Natural killer cell treated with Interleukin-12 subunit alpha and Interleukin-12 subunit beta and Interleukin-15 and Interleukin-18, amount 100 ng/mL, for 72 hours (primary cell): ENCODE measurements at regions not wholly inside any gene's neighbourhood (a gene's known extent, or its start where the extent isn't known, plus 50 kb on each side); places are given as distances from the start of the nearest gene placed in this dataset.
"Not testable (repeated sequence)": the region's sequence is repeated elsewhere in the genome, so short reads cannot be mapped to it uniquely, and the experiment has no call there.

ENCODE experiments used
- ATAC-seq, 2 donors: fragments of 150-1000 bp; cut with Tn5 transposase in 1 of 2; sonication (Bioruptor Pico), chemical (Tn5 transposase) in 1 of 2; 2 replicates each; pipeline ENCODE4 v1.10.0; 2021
- DNase-seq: peaks from one replicate; pipeline ENCODE4 v3.0.0; 2022; ENCODE audit warnings: low spot score
- H3K27ac Mint-ChIP-seq, 2 donors: 1 replicate in 1 of 2; 2 replicates in 1 of 2; pipeline ENCODE4 v1.8.0; 2022; ENCODE audit warnings: mixed read lengths in 2 of 2, mild to moderate bottlenecking in 1 of 2, moderate library complexity in 1 of 2
- H3K27me3 Mint-ChIP-seq, 2 donors: 1 replicate in 1 of 2; 2 replicates in 1 of 2; pipeline ENCODE4 v1.8.0; 2022; ENCODE audit warnings: mixed read lengths in 2 of 2
- H3K36me3 Mint-ChIP-seq: one replicate; pipeline ENCODE4 v1.8.0; 2022; ENCODE audit warnings: mixed read lengths
- H3K4me1 Mint-ChIP-seq, 2 donors: 1 replicate in 1 of 2; 2 replicates in 1 of 2; pipeline ENCODE4 v1.8.0; 2022; ENCODE audit warnings: low read depth in 2 of 2, mixed read lengths in 2 of 2, mild to moderate bottlenecking in 1 of 2
- H3K4me3 Mint-ChIP-seq: one replicate; pipeline ENCODE4 v1.8.0; 2022; ENCODE audit warnings: mixed read lengths
- H3K9me3 Mint-ChIP-seq: 2 replicates; pipeline ENCODE4 v1.8.0; 2022; ENCODE audit warnings: mixed read lengths

- Mint-ChIP-seq H3K9me3 (peaks cover 6% of the 10 kb centered on the region), H3K4me1 (peaks cover 20 to 36% of the 10 kb centered on the region in 2 donors), H3K27me3 (no peaks in the 10 kb centered on the region), H3K36me3 (peaks cover 5% of the 10 kb centered on the region), H3K4me3 (no peak overlapping the region), H3K27ac (peak overlapping the region in 1 of 2 donors; percentile 84)
- DNase-seq: no peak
- no peak for ATAC-seq
Observed at GRCh38 chr1:172941471-172941870, 109.3 kb downstream of the TNFSF18 start.

- Mint-ChIP-seq H3K9me3 (peaks cover 6% of the 10 kb centered on the region), H3K36me3 (peaks cover 5% of the 10 kb centered on the region), H3K4me1 (peaks cover 22 to 37% of the 10 kb centered on the region in 2 donors), H3K27ac (no peak overlapping the region), H3K4me3 (no peak overlapping the region), H3K27me3 (no peaks in the 10 kb centered on the region)
- ATAC-seq: no peak
- DNase-seq: no peak
Observed at GRCh38 chr1:172941945-172942344, 108.8 kb downstream of the TNFSF18 start.

- not testable (repeated sequence) for H3K27me3 Mint-ChIP-seq, ATAC-seq, H3K4me3 Mint-ChIP-seq, H3K36me3 Mint-ChIP-seq
- Mint-ChIP-seq H3K9me3 (peaks cover 12% of the 10 kb centered on the region), H3K27ac (peak overlapping the region in 1 of 2 donors; percentile 78), H3K4me1 (peaks cover 31 to 45% of the 10 kb centered on the region in 2 donors)
- DNase-seq: peak; percentile 70
Observed at GRCh38 chr1:172943138-172943537, 107.6 kb downstream of the TNFSF18 start.

GRCh38 chr1:172944931-172945330 lies 105.8 kb downstream of the TNFSF18 start:
- H3K36me3 Mint-ChIP-seq: peaks cover 5% of the 10 kb centered on the region
- H3K9me3 Mint-ChIP-seq: peaks cover 12% of the 10 kb centered on the region
- H3K27me3 Mint-ChIP-seq: no peaks in the 10 kb centered on the region
- no peak overlapping the region for H3K4me3 Mint-ChIP-seq
- DNase-seq (no peak), ATAC-seq (no peak)
- peaks cover 21 to 39% of the 10 kb centered on the region in 2 donors for H3K4me1 Mint-ChIP-seq
- H3K27ac Mint-ChIP-seq: no peak overlapping the region

GRCh38 chr1:172946814-172947507 lies 103.8 kb downstream of the TNFSF18 start:
- H3K36me3 Mint-ChIP-seq: peaks cover 8% of the 10 kb centered on the region
- H3K27ac Mint-ChIP-seq: peak overlapping the region; percentile 69 to 76
- ATAC-seq (peak; percentile 48 to 49), DNase-seq (no peak)
- peaks cover 0 to 3% of the 10 kb centered on the region in 2 donors for H3K27me3 Mint-ChIP-seq
- H3K4me1 Mint-ChIP-seq: peaks cover 30 to 41% of the 10 kb centered on the region in 2 donors
- H3K9me3 Mint-ChIP-seq: peaks cover 11% of the 10 kb centered on the region
- peak overlapping the region; percentile 40 for H3K4me3 Mint-ChIP-seq

GRCh38 chr1:172948457-172948856 lies 102.3 kb downstream of the TNFSF18 start:
- Mint-ChIP-seq H3K27me3 (peaks cover 0 to 5% of the 10 kb centered on the region in 2 donors), H3K36me3 (peaks cover 6% of the 10 kb centered on the region), H3K4me3 (peak overlapping the region; percentile 40), H3K27ac (peak overlapping the region; percentile 69 to 76), H3K4me1 (peaks cover 38 to 42% of the 10 kb centered on the region in 2 donors), H3K9me3 (peaks cover 9% of the 10 kb centered on the region)
- DNase-seq (no peak), ATAC-seq (peak; percentile 86 to 94)

GRCh38 chr1:172949096-172949495 lies 101.6 kb downstream of the TNFSF18 start:
- no peak for DNase-seq
- Mint-ChIP-seq H3K4me1 (peaks cover 38 to 42% of the 10 kb centered on the region in 2 donors), H3K27me3 (peaks cover 0 to 5% of the 10 kb centered on the region in 2 donors), H3K36me3 (peaks cover 5% of the 10 kb centered on the region), H3K27ac (peak overlapping the region; percentile 69 to 76), H3K4me3 (no peak overlapping the region), H3K9me3 (peaks cover 9% of the 10 kb centered on the region)
- ATAC-seq: no peak

GRCh38 chr1:172950528-172950927 lies 100.2 kb downstream of the TNFSF18 start:
- peaks cover 5% of the 10 kb centered on the region for H3K36me3 Mint-ChIP-seq
- H3K4me3 Mint-ChIP-seq: no peak overlapping the region
- peaks cover 45 to 53% of the 10 kb centered on the region in 2 donors for H3K4me1 Mint-ChIP-seq
- peaks cover 0 to 5% of the 10 kb centered on the region in 2 donors for H3K27me3 Mint-ChIP-seq
- DNase-seq: no peak
- H3K9me3 Mint-ChIP-seq: peaks cover 9% of the 10 kb centered on the region
- ATAC-seq: no peak
- H3K27ac Mint-ChIP-seq: no peak overlapping the region

GRCh38 chr1:172951730-172952365 lies 98.9 kb downstream of the TNFSF18 start:
- DNase-seq: peak; percentile 72
- Mint-ChIP-seq H3K27ac (peak overlapping the region; percentile 74 to 91), H3K4me1 (peaks cover 47 to 60% of the 10 kb centered on the region in 2 donors), H3K9me3 (peaks cover 9% of the 10 kb centered on the region), H3K27me3 (peaks cover 0 to 5% of the 10 kb centered on the region in 2 donors), H3K36me3 (peaks cover 5% of the 10 kb centered on the region), H3K4me3 (peak overlapping the region; percentile 74)
- peak; percentile 73 to 89 for ATAC-seq

- DNase-seq (no peak), ATAC-seq (no peak)
- H3K27me3 Mint-ChIP-seq: peaks cover 0 to 10% of the 10 kb centered on the region in 2 donors
- H3K4me3 Mint-ChIP-seq: peak overlapping the region; percentile 74
- H3K36me3 Mint-ChIP-seq: peaks cover 5% of the 10 kb centered on the region
- H3K27ac Mint-ChIP-seq: peak overlapping the region; percentile 74 to 91
- H3K4me1 Mint-ChIP-seq: peaks cover 47 to 60% of the 10 kb centered on the region in 2 donors
- peaks cover 11% of the 10 kb centered on the region for H3K9me3 Mint-ChIP-seq
Observed at GRCh38 chr1:172952516-172952915, 98.2 kb downstream of the TNFSF18 start.

GRCh38 chr1:172954476-172955150 lies 96.1 kb downstream of the TNFSF18 start:
- Mint-ChIP-seq H3K27ac (peak overlapping the region in 1 of 2 donors; percentile 79), H3K9me3 (peaks cover 7% of the 10 kb centered on the region), H3K4me3 (no peak overlapping the region), H3K27me3 (peaks cover 0 to 10% of the 10 kb centered on the region in 2 donors), H3K4me1 (peaks cover 36 to 48% of the 10 kb centered on the region in 2 donors), H3K36me3 (peaks cover 5% of the 10 kb centered on the region)
- ATAC-seq (no peak), DNase-seq (no peak)

GRCh38 chr1:172955161-172955815 lies 95.5 kb downstream of the TNFSF18 start:
- peaks cover 0 to 10% of the 10 kb centered on the region in 2 donors for H3K27me3 Mint-ChIP-seq
- H3K27ac Mint-ChIP-seq: peak overlapping the region in 1 of 2 donors; percentile 79
- ATAC-seq: no peak

GRCh38 chr1:172956871-172957270 lies 93.9 kb downstream of the TNFSF18 start:
- Mint-ChIP-seq H3K4me1 (peaks cover 32 to 46% of the 10 kb centered on the region in 2 donors), H3K27me3 (peaks cover 5 to 9% of the 10 kb centered on the region in 2 donors), H3K36me3 (peaks cover 4% of the 10 kb centered on the region), H3K27ac (peak overlapping the region; percentile 1 to 20), H3K4me3 (peak overlapping the region; percentile 4), H3K9me3 (peaks cover 7% of the 10 kb centered on the region)
- ATAC-seq (no peak), DNase-seq (no peak)

More at GRCh38 chr1:172955161-172955815, 95.5 kb downstream of the TNFSF18 start:
- H3K36me3 Mint-ChIP-seq: peaks cover 5% of the 10 kb centered on the region
- peaks cover 7% of the 10 kb centered on the region for H3K9me3 Mint-ChIP-seq
- peaks cover 40 to 51% of the 10 kb centered on the region in 2 donors for H3K4me1 Mint-ChIP-seq
- no peak overlapping the region for H3K4me3 Mint-ChIP-seq
- no peak for DNase-seq
